Epithelial cell of esophagus (primary cell): ENCODE measurements at regions not wholly inside any gene's neighbourhood (a gene's known extent, or its start where the extent isn't known, plus 50 kb on each side); places are given as distances from the start of the nearest gene placed in this dataset.

ENCODE experiments used
- DNase-seq: peaks from one replicate; pipeline ENCODE4 v3.0.0; 2010; ENCODE audit warnings: low read depth
- H3K4me3 ChIP-seq: 2 replicates; pipeline ENCODE4 v1.5.1; 2011; ENCODE audit warnings: mild to moderate bottlenecking, low read length, control low read depth
- TF ChIP-seq, protein P1 (sequence below): IDR thresholded peaks from 2 replicates; pipeline ENCODE4 v1.5.1; 2011; ENCODE audit warnings: low read depth, mild to moderate bottlenecking, low read length, control low read depth, inconsistent platforms; ENCODE audit not compliant: insufficient read depth; ENCODE audit errors: missing control alignments

DNA sequence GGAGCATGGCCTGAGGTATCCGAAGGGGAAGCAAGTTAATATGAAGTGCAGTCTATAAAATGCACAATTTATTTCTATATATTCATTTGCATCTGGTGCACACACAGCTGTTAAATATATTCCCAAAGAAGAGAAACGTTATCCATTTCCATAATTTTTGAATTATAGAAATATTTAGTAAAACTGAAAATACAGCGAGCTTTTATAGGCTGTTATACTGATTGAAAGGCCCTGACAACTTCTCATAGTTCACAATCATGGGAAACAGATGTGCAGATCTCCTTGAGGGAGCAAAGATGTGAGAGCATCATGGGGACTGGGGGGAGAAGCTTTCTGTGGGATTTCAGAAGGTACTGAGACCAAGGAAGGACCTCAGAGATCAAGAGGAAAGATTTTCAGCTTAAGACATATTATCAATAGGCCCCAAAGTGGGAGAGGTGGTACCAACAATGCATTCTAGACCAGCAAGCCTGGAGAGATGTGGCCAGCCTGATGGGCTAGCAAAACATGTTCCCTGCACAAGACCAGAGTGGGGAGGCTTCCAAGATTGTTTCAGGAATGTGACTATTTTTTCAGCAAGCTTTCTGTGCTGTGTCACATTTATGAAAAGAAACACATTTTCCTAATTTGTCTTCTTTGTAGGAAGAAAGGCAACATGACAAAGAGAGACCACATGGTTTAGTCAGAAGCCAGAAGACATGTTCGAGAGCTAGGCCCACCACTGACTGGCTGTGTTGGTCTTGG, 256.0 kb upstream of the SFRP2 start:
- TF ChIP-seq, protein P1, sequence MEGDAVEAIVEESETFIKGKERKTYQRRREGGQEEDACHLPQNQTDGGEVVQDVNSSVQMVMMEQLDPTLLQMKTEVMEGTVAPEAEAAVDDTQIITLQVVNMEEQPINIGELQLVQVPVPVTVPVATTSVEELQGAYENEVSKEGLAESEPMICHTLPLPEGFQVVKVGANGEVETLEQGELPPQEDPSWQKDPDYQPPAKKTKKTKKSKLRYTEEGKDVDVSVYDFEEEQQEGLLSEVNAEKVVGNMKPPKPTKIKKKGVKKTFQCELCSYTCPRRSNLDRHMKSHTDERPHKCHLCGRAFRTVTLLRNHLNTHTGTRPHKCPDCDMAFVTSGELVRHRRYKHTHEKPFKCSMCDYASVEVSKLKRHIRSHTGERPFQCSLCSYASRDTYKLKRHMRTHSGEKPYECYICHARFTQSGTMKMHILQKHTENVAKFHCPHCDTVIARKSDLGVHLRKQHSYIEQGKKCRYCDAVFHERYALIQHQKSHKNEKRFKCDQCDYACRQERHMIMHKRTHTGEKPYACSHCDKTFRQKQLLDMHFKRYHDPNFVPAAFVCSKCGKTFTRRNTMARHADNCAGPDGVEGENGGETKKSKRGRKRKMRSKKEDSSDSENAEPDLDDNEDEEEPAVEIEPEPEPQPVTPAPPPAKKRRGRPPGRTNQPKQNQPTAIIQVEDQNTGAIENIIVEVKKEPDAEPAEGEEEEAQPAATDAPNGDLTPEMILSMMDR = no peak
- DNase-seq = no peak
- H3K4me3 ChIP-seq = no peak overlapping the region

DNA sequence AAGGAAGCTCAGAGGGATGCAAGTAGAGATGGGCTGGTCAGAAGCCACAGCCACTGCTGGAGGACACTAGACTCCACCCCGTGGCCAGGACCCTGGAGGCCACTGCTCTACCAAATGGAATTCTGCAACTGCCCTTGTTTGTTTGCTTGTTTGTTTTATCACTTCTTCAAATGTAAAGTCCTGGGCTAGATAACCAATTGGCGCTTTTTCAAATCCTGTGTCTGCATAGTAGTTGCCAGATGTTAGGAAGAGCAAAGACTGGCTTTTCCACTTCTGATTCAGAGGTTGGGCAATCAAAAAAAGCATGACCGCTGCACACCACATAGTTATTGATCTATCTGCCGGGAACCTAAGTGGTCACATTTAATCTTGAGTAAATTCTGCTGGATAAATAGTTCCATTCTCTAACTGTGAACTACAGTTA, 255.2 kb upstream of the SFRP2 start:
- DNase-seq = peak; percentile 46
- TF ChIP-seq, protein P1 = no peak
- no peak overlapping the region for H3K4me3 ChIP-seq

DNA sequence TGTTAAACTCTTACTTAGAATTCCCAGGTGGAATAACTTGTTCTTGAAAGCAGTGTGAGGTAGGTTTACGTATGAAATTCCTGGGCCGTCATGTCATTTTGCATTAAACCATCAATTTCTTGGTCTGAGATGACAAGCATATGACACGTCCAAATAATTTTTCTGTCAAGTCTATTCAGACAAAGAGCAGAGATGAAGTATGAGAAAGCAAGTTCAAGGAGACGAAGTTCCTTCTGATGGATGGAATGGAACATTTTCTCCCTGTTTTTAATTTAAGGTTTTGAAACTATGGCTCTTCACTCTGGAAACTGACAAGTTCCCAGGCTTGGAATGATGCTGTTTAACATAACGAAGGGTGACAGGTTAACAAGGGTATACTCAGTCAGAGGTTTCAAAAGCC, 252.8 kb upstream of the SFRP2 start:
- no peak for DNase-seq

DNA sequence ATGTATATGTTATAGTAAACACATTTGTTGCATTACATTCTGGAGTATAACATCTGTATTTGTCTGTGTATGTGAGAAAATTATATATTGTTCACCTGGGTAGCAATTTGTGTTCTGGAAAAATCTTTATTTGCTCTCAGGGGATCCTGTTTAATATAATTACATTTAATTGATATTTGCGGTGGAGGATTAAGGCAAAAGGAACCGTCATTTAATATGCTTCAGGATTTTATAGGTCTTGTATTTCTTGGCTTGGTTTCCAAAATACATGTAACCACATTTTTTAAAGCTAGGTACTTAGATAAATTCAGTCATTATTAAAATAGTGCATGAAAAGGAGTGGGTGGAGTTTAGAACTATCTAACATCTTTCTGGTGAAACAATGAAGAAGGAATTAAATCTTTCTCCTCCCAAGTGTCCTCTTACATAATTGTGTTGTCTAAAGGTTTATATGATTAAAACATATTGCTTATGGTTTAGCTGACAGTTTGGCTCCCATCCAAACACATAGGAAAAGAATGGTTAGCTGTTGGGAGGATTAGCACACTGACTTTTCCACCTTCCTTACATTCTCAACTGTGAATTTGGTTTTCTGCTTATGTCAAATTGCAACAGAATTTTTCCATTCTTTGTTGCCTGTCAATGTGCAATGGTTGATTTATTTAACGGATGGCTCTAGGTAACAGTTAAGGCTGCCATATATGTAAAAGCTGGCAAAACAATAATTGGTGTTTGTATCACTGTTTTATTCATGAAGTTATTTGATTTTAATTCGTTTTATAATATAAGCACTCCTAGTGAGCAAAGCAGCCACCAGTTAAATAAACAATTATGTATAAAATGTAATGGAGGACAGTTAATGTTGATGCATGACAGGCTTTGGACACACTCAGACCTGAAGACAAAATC, 250.8 kb upstream of the SFRP2 start:
- no peak for DNase-seq
- no peak overlapping the region for H3K4me3 ChIP-seq
- TF ChIP-seq, protein P1 = no peak

More for the DNA sequence above, 252.8 kb upstream of the SFRP2 start:
- no peak overlapping the region for H3K4me3 ChIP-seq
- TF ChIP-seq, protein P1 = no peak

DNA sequence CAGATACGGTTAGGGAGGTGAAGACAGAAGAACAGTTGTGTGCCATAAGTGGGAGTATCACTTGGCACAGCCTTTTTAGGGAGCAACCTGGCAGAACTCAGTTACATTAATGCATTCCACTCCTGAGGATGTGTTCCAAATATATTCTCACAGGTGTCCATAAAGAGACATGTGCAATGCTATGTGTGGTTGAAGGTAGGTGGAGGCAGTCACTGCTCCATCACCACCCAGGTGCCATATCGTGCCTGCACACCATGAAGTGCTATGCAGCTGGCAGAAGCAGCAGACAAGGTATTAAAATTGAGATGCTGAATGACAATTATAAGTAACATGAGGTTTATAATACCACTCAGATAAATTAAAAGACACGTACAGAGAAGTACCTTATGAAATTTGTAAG, 248.0 kb upstream of the SFRP2 start:
- H3K4me3 ChIP-seq = no peak overlapping the region
- TF ChIP-seq, protein P1 = no peak
- DNase-seq = no peak

DNA sequence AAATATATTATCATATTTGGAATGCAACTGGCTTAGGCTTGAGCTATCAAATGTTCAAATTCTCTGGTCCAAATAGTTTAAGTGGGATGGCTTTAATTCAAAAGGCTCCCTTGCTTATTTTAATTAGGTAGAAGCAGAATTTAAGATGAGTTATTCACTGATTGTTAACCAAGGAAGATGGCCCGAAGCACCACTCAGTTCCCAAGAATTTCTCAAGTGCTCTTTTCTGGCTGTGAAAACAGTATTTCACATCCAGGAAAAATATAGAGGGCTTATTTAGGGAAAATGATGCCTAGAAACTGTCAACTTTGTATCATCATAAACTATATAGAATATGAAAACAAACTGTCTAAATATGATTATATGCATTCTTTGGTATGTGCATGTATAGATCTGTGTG, 246.5 kb upstream of the SFRP2 start:
- no peak overlapping the region for H3K4me3 ChIP-seq
- no peak for DNase-seq
- TF ChIP-seq, protein P1 = no peak

DNA sequence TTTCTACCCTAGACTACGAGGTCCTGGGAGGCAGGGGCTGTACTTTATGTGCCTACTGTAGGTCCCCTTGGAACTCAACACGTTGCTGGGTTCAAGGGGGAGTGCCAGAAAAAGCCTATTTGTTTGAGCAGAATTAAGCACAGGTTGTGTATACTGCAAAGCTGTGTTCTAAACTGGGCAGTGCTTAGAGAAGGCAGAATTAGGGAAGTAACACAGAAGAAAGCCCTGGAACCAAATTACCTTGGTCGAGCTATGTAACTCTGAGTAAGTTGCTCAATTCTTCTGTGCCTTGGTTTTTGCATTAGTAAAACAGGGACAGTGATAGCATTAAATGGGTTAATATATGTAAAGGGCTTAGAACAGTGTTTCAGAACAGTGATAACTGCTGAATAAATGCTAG, 245.0 kb upstream of the SFRP2 start:
- no peak for DNase-seq
- no peak overlapping the region for H3K4me3 ChIP-seq
- TF ChIP-seq, protein P1 = no peak
